ENCODE measurements at regions not wholly inside any gene's neighbourhood (a gene's known extent, or its start where the extent isn't known, plus 50 kb on each side); places are given as distances from the start of the nearest gene placed in this dataset.

DNA sequence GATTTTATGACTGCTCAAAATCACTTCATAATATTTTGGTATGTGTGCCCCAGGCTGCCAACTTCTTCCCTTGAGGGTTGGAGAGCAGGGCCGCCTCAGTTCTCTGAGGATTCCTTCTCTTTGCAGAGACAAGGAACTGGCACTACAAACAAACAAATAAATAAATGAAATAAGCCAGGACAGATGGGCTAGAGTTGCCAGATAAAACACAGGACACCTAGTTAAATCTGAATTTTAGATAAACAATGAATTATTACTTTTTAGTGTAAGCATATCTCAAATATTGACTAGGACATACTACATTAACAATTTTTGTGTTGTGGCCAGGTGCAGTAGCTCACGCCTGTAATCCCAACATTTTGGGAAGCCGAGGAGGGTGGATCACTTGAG lies 122.5 kb downstream of the FHDC1 start:
- TF ChIP-seq, protein P1, sequence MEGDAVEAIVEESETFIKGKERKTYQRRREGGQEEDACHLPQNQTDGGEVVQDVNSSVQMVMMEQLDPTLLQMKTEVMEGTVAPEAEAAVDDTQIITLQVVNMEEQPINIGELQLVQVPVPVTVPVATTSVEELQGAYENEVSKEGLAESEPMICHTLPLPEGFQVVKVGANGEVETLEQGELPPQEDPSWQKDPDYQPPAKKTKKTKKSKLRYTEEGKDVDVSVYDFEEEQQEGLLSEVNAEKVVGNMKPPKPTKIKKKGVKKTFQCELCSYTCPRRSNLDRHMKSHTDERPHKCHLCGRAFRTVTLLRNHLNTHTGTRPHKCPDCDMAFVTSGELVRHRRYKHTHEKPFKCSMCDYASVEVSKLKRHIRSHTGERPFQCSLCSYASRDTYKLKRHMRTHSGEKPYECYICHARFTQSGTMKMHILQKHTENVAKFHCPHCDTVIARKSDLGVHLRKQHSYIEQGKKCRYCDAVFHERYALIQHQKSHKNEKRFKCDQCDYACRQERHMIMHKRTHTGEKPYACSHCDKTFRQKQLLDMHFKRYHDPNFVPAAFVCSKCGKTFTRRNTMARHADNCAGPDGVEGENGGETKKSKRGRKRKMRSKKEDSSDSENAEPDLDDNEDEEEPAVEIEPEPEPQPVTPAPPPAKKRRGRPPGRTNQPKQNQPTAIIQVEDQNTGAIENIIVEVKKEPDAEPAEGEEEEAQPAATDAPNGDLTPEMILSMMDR (IDR thresholded peaks at IDR 0.05): no peak
- TF ChIP-seq POLR2A (IDR thresholded peaks at IDR 0.05): no peak

All from thyroid gland (tissue), 4 donors.